DND-41 (cell line): ENCODE measurements at regions not wholly inside any gene's neighbourhood (a gene's known extent, or its start where the extent isn't known, plus 50 kb on each side); places are given as distances from the start of the nearest gene placed in this dataset.

Experiments used
- EZH2 ChIP-seq: IDR thresholded peaks from 3 replicates; pipeline ENCODE4 v1.6.1; 2012; ENCODE audit warnings: borderline replicate concordance, low read depth, mild to moderate bottlenecking, moderate library complexity, low read length, inconsistent platforms; ENCODE audit not compliant: severe bottlenecking
- TF ChIP-seq, protein P1 (sequence below): IDR thresholded peaks from 2 replicates; pipeline ENCODE4 v1.5.1; 2012; ENCODE audit warnings: borderline replicate concordance, low read length, moderate library complexity, mild to moderate bottlenecking; ENCODE audit not compliant: poor library complexity, severe bottlenecking; ENCODE audit errors: extremely low read depth

DNA sequence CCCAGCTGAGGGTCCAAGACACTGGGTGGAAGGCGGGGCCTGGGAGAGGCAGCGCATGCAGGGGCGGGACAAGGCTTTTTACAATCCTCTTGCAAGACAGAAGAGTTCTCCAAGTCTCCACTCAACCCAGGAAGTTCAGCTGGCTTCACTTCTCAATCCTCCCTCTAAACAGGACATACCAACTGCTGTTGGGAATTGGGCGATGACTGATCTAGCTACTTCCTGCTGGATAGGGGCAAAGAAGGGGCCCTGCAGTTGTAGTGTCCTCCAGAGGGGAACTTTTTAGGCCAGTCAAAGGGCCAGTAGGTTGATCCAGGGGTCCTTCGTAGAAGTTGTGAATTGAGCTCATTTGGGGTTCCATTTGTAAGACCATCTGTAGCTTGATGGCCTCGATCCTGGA, 94.6 kb upstream of the TERB2 start:
- TF ChIP-seq, protein P1, sequence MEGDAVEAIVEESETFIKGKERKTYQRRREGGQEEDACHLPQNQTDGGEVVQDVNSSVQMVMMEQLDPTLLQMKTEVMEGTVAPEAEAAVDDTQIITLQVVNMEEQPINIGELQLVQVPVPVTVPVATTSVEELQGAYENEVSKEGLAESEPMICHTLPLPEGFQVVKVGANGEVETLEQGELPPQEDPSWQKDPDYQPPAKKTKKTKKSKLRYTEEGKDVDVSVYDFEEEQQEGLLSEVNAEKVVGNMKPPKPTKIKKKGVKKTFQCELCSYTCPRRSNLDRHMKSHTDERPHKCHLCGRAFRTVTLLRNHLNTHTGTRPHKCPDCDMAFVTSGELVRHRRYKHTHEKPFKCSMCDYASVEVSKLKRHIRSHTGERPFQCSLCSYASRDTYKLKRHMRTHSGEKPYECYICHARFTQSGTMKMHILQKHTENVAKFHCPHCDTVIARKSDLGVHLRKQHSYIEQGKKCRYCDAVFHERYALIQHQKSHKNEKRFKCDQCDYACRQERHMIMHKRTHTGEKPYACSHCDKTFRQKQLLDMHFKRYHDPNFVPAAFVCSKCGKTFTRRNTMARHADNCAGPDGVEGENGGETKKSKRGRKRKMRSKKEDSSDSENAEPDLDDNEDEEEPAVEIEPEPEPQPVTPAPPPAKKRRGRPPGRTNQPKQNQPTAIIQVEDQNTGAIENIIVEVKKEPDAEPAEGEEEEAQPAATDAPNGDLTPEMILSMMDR = no peak
- TF ChIP-seq EZH2 = no peak
